GM12878 (cell line): ENCODE measurements at regions not wholly inside any gene's neighbourhood (a gene's known extent, or its start where the extent isn't known, plus 50 kb on each side); places are given as distances from the start of the nearest gene placed in this dataset.

ENCODE experiments used
- ETV6 ChIP-seq, 2 experiments: fragments of 450-650 bp in 1 of 2; IDR thresholded peaks in 1 of 2; conservative IDR thresholded peaks in 1 of 2; 2 replicates each; pipeline ENCODE4 v1.6.1; 2014; ENCODE audit warnings: antibody characterized with exemption in 1 of 2, borderline replicate concordance in 1 of 2, low read depth in 1 of 2, mild to moderate bottlenecking in 1 of 2, moderate library complexity in 1 of 2
- HDAC6 ChIP-seq: fragments of 200-600 bp; sonication (generic); IDR thresholded peaks from one replicate; pipeline ENCODE4 v1.8.0; 2017; ENCODE audit warnings: antibody characterized with exemption; ENCODE audit not compliant: unreplicated experiment
- KDM1A ChIP-seq: fragments of 200-600 bp; sonication (generic); IDR thresholded peaks from 2 replicates; pipeline ENCODE4 v1.6.1; 2016; ENCODE audit warnings: borderline replicate concordance
- TCF3 ChIP-seq: IDR thresholded peaks from 2 replicates; pipeline ENCODE4 v1.6.1; 2012; ENCODE audit warnings: low read depth, mild to moderate bottlenecking, low read length, borderline replicate concordance; ENCODE audit not compliant: insufficient read depth
- TF ChIP-seq, protein P1 (sequence below), 3 experiments: IDR thresholded peaks in 2 of 3; conservative IDR thresholded peaks in 1 of 3; 2 replicates each; pipeline ENCODE4 v1.5.1; 2011; ENCODE audit warnings: low read depth in 3 of 3, low read length in 3 of 3, mild to moderate bottlenecking in 3 of 3, control low read depth in 2 of 3, moderate library complexity in 2 of 3, inconsistent platforms in 1 of 3, mixed read lengths in 1 of 3; ENCODE audit not compliant: control insufficient read depth in 2 of 3, insufficient read depth in 1 of 3; ENCODE audit errors: extremely low read depth in 1 of 3
- TF ChIP-seq, protein P2 (sequence below): IDR thresholded peaks from 2 replicates; pipeline ENCODE4 v1.6.1; 2011; ENCODE audit warnings: low read depth, low read length, improper control_type of control experiment, borderline replicate concordance
- TF ChIP-seq, protein P3 (sequence below): IDR thresholded peaks from 2 replicates; pipeline ENCODE4 v1.6.1; 2012; ENCODE audit warnings: low read depth, low read length, improper control_type of control experiment

DNA sequence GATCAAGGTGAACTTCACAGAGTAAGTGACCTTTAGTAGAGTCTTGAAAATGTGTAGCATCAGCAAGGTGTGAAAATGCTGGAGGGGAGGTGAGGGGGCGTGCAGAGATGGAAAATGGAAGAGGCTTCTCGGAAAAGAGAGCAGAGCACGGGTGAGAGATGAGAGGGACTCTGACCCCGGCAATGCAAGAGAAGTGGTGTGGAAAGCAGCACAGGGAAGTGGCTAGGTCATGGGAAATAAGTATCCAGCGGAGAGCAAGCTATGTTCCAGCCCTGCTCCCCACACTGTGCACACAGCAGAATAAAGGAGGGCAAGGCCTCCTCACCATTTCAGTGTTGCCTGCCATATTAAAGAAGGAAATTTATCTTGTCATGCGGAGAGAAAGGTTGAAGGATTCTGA is 241.7 kb upstream of the DOK6 start:
- no peak for TF ChIP-seq HDAC6
- TF ChIP-seq KDM1A: no peak
- TF ChIP-seq, protein P1, sequence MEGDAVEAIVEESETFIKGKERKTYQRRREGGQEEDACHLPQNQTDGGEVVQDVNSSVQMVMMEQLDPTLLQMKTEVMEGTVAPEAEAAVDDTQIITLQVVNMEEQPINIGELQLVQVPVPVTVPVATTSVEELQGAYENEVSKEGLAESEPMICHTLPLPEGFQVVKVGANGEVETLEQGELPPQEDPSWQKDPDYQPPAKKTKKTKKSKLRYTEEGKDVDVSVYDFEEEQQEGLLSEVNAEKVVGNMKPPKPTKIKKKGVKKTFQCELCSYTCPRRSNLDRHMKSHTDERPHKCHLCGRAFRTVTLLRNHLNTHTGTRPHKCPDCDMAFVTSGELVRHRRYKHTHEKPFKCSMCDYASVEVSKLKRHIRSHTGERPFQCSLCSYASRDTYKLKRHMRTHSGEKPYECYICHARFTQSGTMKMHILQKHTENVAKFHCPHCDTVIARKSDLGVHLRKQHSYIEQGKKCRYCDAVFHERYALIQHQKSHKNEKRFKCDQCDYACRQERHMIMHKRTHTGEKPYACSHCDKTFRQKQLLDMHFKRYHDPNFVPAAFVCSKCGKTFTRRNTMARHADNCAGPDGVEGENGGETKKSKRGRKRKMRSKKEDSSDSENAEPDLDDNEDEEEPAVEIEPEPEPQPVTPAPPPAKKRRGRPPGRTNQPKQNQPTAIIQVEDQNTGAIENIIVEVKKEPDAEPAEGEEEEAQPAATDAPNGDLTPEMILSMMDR (IDR thresholded peaks at IDR 0.05 in 2 of 3, conservative IDR thresholded peaks at IDR 0.05 in 1 of 3; ENCODE audit: control insufficient read depth in 2 of 3, extremely low read depth in 1 of 3, insufficient read depth in 1 of 3, low read depth in 3 of 3, low read length in 3 of 3): no peak
- TF ChIP-seq ETV6 (conservative IDR thresholded peaks at IDR 0.05 in 1 of 2, IDR thresholded peaks at IDR 0.05 in 1 of 2; ENCODE audit: borderline replicate concordance in 1 of 2, low read depth in 1 of 2): no peak
- TF ChIP-seq, protein P2, sequence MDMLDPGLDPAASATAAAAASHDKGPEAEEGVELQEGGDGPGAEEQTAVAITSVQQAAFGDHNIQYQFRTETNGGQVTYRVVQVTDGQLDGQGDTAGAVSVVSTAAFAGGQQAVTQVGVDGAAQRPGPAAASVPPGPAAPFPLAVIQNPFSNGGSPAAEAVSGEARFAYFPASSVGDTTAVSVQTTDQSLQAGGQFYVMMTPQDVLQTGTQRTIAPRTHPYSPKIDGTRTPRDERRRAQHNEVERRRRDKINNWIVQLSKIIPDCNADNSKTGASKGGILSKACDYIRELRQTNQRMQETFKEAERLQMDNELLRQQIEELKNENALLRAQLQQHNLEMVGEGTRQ: no peak
- TF ChIP-seq, protein P3, sequence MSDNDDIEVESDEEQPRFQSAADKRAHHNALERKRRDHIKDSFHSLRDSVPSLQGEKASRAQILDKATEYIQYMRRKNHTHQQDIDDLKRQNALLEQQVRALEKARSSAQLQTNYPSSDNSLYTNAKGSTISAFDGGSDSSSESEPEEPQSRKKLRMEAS: no peak
- no peak for TF ChIP-seq TCF3
